ENCODE measurements at regions not wholly inside any gene's neighbourhood (a gene's known extent, or its start where the extent isn't known, plus 50 kb on each side); places are given as distances from the start of the nearest gene placed in this dataset.

- no peaks in the 10 kb centered on the region for H3K36me3 ChIP-seq
- no peak for TF ChIP-seq CTCF (IDR thresholded peaks at IDR 0.05)
- H3K27me3 ChIP-seq (replicated peaks; ENCODE audit: insufficient read depth) = no peaks in the 10 kb centered on the region
- H3K4me1 ChIP-seq (ENCODE audit: control insufficient read depth in 1 of 2, low read depth in 2 of 2) = peaks cover 8 to 9% of the 10 kb centered on the region in 2 donors
- DNase-seq (ENCODE audit: low spot score) (no peak), ATAC-seq (ENCODE audit: insufficient number of reproducible peaks, low FRiP score, low read depth) (no peak)
- no peak overlapping the region for H3K4me3 ChIP-seq
- no peak overlapping the region for H3K27ac ChIP-seq
- H3K9me3 ChIP-seq = no peaks in the 10 kb centered on the region
These were observed 197.5 kb downstream of the ZEB2 start for GRCh38 chr2:144322379-144322778.

GRCh38 chr2:144320491-144320890 is 199.4 kb downstream of the ZEB2 start:
- ATAC-seq (ENCODE audit: insufficient number of reproducible peaks, low FRiP score, low read depth) = peak; percentile 44
- H3K27ac ChIP-seq = peak overlapping the region; percentile 7 to 45
- peak; percentile 8 for DNase-seq (ENCODE audit: low spot score)
- H3K9me3 ChIP-seq = no peaks in the 10 kb centered on the region
- H3K36me3 ChIP-seq = no peaks in the 10 kb centered on the region
- peaks cover 8 to 9% of the 10 kb centered on the region in 2 donors for H3K4me1 ChIP-seq (ENCODE audit: control insufficient read depth in 1 of 2, low read depth in 2 of 2)
- no peaks in the 10 kb centered on the region for H3K27me3 ChIP-seq (replicated peaks; ENCODE audit: insufficient read depth)
- no peak overlapping the region for H3K4me3 ChIP-seq
- TF ChIP-seq CTCF (IDR thresholded peaks at IDR 0.05) = no peak

GRCh38 chr2:144317071-144317738 is 202.7 kb downstream of the ZEB2 start:
- DNase-seq (ENCODE audit: low spot score) (no peak), ATAC-seq (ENCODE audit: insufficient number of reproducible peaks, low FRiP score, low read depth) (no peak)
- H3K36me3 ChIP-seq = no peaks in the 10 kb centered on the region
- peaks cover 5% of the 10 kb centered on the region for H3K9me3 ChIP-seq
- no peaks in the 10 kb centered on the region for H3K27me3 ChIP-seq (replicated peaks; ENCODE audit: insufficient read depth)
- H3K4me1 ChIP-seq (ENCODE audit: control insufficient read depth in 1 of 2, low read depth in 2 of 2) = peaks cover 8 to 9% of the 10 kb centered on the region in 2 donors
- no peak overlapping the region for H3K27ac ChIP-seq
- H3K4me3 ChIP-seq = no peak overlapping the region
- TF ChIP-seq CTCF (IDR thresholded peaks at IDR 0.05) = no peak

- Histone ChIP-seq H3K9me3 (peaks cover 5% of the 10 kb centered on the region), H3K4me1 (ENCODE audit: control insufficient read depth in 1 of 2, low read depth in 2 of 2) (no peaks in the 10 kb centered on the region), H3K27me3 (replicated peaks; ENCODE audit: insufficient read depth) (no peaks in the 10 kb centered on the region), H3K27ac (no peak overlapping the region), H3K36me3 (no peaks in the 10 kb centered on the region), H3K4me3 (no peak overlapping the region)
- no peak for ATAC-seq (ENCODE audit: insufficient number of reproducible peaks, low FRiP score, low read depth)
- no peak for TF ChIP-seq CTCF (IDR thresholded peaks at IDR 0.05)
- no peak for DNase-seq (ENCODE audit: low spot score)
These were observed 208.9 kb downstream of the ZEB2 start for GRCh38 chr2:144310889-144311608.

- ATAC-seq (ENCODE audit: insufficient number of reproducible peaks, low FRiP score, low read depth) = no peak
- no peak for DNase-seq (ENCODE audit: low spot score)
- Histone ChIP-seq H3K27ac (no peak overlapping the region), H3K9me3 (peaks cover 8% of the 10 kb centered on the region), H3K27me3 (replicated peaks; ENCODE audit: insufficient read depth) (no peaks in the 10 kb centered on the region), H3K4me1 (ENCODE audit: control insufficient read depth in 1 of 2, low read depth in 2 of 2) (no peaks in the 10 kb centered on the region), H3K36me3 (no peaks in the 10 kb centered on the region), H3K4me3 (no peak overlapping the region)
- no peak for TF ChIP-seq CTCF (IDR thresholded peaks at IDR 0.05)
These were observed 209.4 kb downstream of the ZEB2 start for GRCh38 chr2:144310484-144310883.

Measured in thoracic aorta (tissue), 2 donors.